ENCODE measurements at regions not wholly inside any gene's neighbourhood (a gene's known extent, or its start where the extent isn't known, plus 50 kb on each side); places are given as distances from the start of the nearest gene placed in this dataset.

- H3K4me3 ChIP-seq (replicated peaks in 1 of 2; ENCODE audit: low read depth in 1 of 2, low read length in 2 of 2), result no peak overlapping the region
- H3K9ac ChIP-seq (ENCODE audit: low read length), result no peak overlapping the region
- no peaks in the 10 kb centered on the region for H3K9me3 ChIP-seq (ENCODE audit: control insufficient read depth in 1 of 2, insufficient read depth in 1 of 2, low read depth in 1 of 2, low read length in 2 of 2)
- H3K4me2 ChIP-seq (ENCODE audit: low read length), result no peak overlapping the region
- intact Hi-C loops (cut with micrococcal nuclease), result no loop called here
- no peaks in the 10 kb centered on the region for H4K20me1 ChIP-seq (ENCODE audit: insufficient read depth)
- POLR2A ChIA-PET, result no interaction called here
- DNase-seq (ENCODE audit: low read depth, low spot score), result no peak
- H2AFZ ChIP-seq (ENCODE audit: low read depth, low read length, poor library complexity, severe bottlenecking), result no peak overlapping the region
- H3K27me3 ChIP-seq (ENCODE audit: insufficient read depth, low read length), result no peaks in the 10 kb centered on the region
- H3K27ac ChIP-seq (ENCODE audit: low read depth, low read length), result no peak overlapping the region
- no peaks in the 10 kb centered on the region for H3K36me3 ChIP-seq (ENCODE audit: control insufficient read depth in 1 of 2, insufficient read depth in 2 of 2, low read length in 2 of 2)
- TF ChIP-seq YY1 (IDR thresholded peaks at IDR 0.05; ENCODE audit: extremely low read depth, insufficient replicate concordance, low read depth, low read length) (no peak), EZH2 (IDR thresholded peaks at IDR 0.05) (no peak), POLR2AphosphoS5 (IDR thresholded peaks at IDR 0.05; ENCODE audit: low read depth, low read length) (no peak), FOSL1 (IDR thresholded peaks at IDR 0.05; ENCODE audit: low read depth) (no peak), RAD21 (IDR thresholded peaks at IDR 0.05; ENCODE audit: low read depth) (no peak), ZBTB33 (IDR thresholded peaks at IDR 0.05; ENCODE audit: extremely low read depth, insufficient replicate concordance, low read length) (no peak), CBX3 (IDR thresholded peaks at IDR 0.05; ENCODE audit: low read depth) (no peak), ELF1 (IDR thresholded peaks at IDR 0.05; ENCODE audit: borderline replicate concordance, low read depth) (no peak), SRF (IDR thresholded peaks at IDR 0.05; ENCODE audit: low read depth) (no peak), ZNF274 (IDR thresholded peaks at IDR 0.05; ENCODE audit: low read depth, low read length) (no peak), CEBPB (IDR thresholded peaks at IDR 0.05; ENCODE audit: low read depth) (no peak), CTCF (IDR thresholded peaks at IDR 0.05 in 2 of 3, conservative IDR thresholded peaks at IDR 0.05 in 1 of 3; ENCODE audit: borderline replicate concordance in 1 of 3, insufficient read depth in 1 of 3, low read depth in 2 of 3, low read length in 2 of 3) (no peak), JUND (IDR thresholded peaks at IDR 0.05) (no peak), POLR2A (IDR thresholded peaks at IDR 0.05; ENCODE audit: borderline replicate concordance, extremely low read depth, insufficient read depth, insufficient read length) (no peak), TCF7L2 (IDR thresholded peaks at IDR 0.05; ENCODE audit: borderline replicate concordance, extremely low read depth, insufficient read depth, insufficient read length) (no peak)
- CTCF ChIA-PET, result no interaction called here
- no peaks in the 10 kb centered on the region for H3K9me2 ChIP-seq (ENCODE audit: insufficient read depth)
- no peak for ATAC-seq
- RAD21 ChIA-PET (ENCODE audit: low non-redundant PET in 1 of 2, low total read pairs in 2 of 2, uncharacterized antibody in 2 of 2, unreplicated experiment in 2 of 2), result no interaction called here
- H3K4me1 ChIP-seq (ENCODE audit: control insufficient read depth in 1 of 2, insufficient read depth in 2 of 2, low read length in 2 of 2), result no peaks in the 10 kb centered on the region
- no TSS peak for BruUV-seq (replicated peaks)
- H3K79me2 ChIP-seq (ENCODE audit: insufficient read depth, low read length), result no peaks in the 10 kb centered on the region
Measured at GRCh38 chr12:94705676-94706075, 55.3 kb upstream of the TMCC3 start.

Measured in HCT116 (cell line).